Spleen (tissue), 7 donors: ENCODE measurements at regions not wholly inside any gene's neighbourhood (a gene's known extent, or its start where the extent isn't known, plus 50 kb on each side); places are given as distances from the start of the nearest gene placed in this dataset.

Experiments
- POLR2A ChIP-seq, 3 donors: fragments of 450-650 bp; IDR thresholded peaks; one replicate each; pipeline ENCODE4 v1.5.1; 2017; ENCODE audit warnings: antibody characterized with exemption in 3 of 3, mild to moderate bottlenecking in 1 of 3
- TF ChIP-seq, protein P1 (sequence below), 11 experiments: fragments of 200-600 bp in 7 of 11; fragments of 450-650 bp in 4 of 11; sonication (generic) in 4 of 11; IDR thresholded peaks in 8 of 11; conservative IDR thresholded peaks in 3 of 11; 1 replicate in 7 of 11; 2 replicates in 4 of 11; pipeline versions ENCODE4 v1.4.0 to v1.8.0; 2016 to 2021; ENCODE audit warnings: antibody characterized with exemption in 11 of 11, inconsistent platforms in 4 of 11, mild to moderate bottlenecking in 1 of 11
- donor health status: DM: no; HTN: no; CAD: no; lungs with moderate emphysema.
- donor health status: DM: no; HTN: no; CAD: no.
- donor health status: DM: no; HTN: no; CAD: no.

DNA sequence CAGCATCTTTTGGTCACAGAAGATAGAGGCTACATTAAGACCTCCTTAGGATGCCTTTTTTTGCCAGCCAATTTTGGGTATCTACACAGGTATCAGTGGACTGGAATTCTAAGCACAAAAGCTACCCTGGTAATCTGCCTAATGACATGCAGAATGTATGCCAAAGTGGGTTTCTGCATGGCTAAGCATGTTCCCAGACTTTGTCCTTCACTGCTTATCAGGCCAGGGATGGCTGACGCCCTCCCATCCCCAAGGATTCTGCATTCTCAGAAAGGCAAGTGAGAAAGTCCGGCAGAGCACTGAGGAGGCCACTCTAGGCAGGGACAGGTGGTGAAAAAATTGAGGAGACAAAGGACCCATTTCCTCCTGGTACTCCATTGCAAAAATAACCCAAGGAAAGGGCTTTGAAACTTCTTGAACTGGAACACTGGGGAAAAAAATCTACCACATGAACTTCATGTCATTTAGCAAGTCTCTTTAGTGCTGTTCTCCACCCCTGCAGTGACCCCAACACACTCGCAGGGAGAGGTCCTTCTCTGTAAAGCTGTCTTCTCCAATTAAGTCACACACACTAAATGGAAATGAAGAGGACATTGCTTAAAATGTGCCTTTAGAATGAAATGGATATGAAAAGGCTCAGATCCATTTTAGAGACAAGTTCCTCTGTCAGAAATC, 91.7 kb upstream of the MAX start:
- TF ChIP-seq, protein P1, sequence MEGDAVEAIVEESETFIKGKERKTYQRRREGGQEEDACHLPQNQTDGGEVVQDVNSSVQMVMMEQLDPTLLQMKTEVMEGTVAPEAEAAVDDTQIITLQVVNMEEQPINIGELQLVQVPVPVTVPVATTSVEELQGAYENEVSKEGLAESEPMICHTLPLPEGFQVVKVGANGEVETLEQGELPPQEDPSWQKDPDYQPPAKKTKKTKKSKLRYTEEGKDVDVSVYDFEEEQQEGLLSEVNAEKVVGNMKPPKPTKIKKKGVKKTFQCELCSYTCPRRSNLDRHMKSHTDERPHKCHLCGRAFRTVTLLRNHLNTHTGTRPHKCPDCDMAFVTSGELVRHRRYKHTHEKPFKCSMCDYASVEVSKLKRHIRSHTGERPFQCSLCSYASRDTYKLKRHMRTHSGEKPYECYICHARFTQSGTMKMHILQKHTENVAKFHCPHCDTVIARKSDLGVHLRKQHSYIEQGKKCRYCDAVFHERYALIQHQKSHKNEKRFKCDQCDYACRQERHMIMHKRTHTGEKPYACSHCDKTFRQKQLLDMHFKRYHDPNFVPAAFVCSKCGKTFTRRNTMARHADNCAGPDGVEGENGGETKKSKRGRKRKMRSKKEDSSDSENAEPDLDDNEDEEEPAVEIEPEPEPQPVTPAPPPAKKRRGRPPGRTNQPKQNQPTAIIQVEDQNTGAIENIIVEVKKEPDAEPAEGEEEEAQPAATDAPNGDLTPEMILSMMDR (IDR thresholded peaks at IDR 0.05 in 8 of 11, conservative IDR thresholded peaks at IDR 0.05 in 3 of 11): no peak
- TF ChIP-seq POLR2A (IDR thresholded peaks at IDR 0.05): no peak
